GM10248 (cell line): ENCODE measurements at regions not wholly inside any gene's neighbourhood (a gene's known extent, or its start where the extent isn't known, plus 50 kb on each side); places are given as distances from the start of the nearest gene placed in this dataset.

Source experiments
- CTCF ChIA-PET: fragments of 300-600 bp; sonication (Branson Sonifier 250); formaldehyde crosslinking; extraction: SDS; loops from one replicate; lab custom pipeline; 2021; ENCODE audit warnings: antibody characterized with exemption; lab: Yijun Ruan, JAX
- POLR2A ChIA-PET: fragments of 350-650 bp; sonication (Branson Sonifier 250); formaldehyde crosslinking; extraction: SDS; loops from one replicate; lab custom pipeline; 2020; ENCODE audit warnings: antibody characterized with exemption; lab: Yijun Ruan, JAX
- DNase-seq: peaks from one replicate; pipeline ENCODE4 v3.0.0; 2012; ENCODE audit errors: extremely low spot score
- TF ChIP-seq, protein P1 (sequence below): IDR thresholded peaks from 2 replicates; pipeline ENCODE4 v1.5.1; 2012; ENCODE audit warnings: mild to moderate bottlenecking, low read depth; ENCODE audit errors: extremely low read depth, missing control alignments, control extremely low read depth

DNA sequence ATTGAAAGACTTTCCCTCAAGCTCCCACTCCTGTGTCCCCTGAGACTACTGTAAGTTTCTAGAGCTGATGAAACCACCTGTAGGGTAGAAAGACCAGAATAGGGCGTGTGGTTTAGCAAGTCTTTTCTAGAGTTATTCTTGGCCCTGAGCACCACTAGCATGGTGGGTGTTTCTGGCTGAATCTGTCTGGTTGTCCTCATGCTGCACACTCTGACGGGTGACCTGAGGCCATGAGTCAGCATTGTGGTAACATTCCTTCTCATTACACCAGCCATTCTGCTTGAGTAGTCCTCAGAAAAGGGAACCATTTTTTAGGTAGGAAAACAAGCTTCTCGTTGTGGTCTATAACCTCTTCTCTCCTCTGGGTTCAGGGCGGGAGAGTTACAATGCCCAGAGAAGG is 250.3 kb downstream of the SNX13 start:
- ChIA-PET CTCF (interaction anchor here (0.8 to 5.9 kb wide), 5 partner anchors 9 to 656 kb away, joined by 3 to 25 read pairs (median 4); no protein-coding TSS in a partner anchor), POLR2A (no interaction called here)
- DNase-seq, result no peak
- TF ChIP-seq, protein P1, sequence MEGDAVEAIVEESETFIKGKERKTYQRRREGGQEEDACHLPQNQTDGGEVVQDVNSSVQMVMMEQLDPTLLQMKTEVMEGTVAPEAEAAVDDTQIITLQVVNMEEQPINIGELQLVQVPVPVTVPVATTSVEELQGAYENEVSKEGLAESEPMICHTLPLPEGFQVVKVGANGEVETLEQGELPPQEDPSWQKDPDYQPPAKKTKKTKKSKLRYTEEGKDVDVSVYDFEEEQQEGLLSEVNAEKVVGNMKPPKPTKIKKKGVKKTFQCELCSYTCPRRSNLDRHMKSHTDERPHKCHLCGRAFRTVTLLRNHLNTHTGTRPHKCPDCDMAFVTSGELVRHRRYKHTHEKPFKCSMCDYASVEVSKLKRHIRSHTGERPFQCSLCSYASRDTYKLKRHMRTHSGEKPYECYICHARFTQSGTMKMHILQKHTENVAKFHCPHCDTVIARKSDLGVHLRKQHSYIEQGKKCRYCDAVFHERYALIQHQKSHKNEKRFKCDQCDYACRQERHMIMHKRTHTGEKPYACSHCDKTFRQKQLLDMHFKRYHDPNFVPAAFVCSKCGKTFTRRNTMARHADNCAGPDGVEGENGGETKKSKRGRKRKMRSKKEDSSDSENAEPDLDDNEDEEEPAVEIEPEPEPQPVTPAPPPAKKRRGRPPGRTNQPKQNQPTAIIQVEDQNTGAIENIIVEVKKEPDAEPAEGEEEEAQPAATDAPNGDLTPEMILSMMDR, result no peak

DNA sequence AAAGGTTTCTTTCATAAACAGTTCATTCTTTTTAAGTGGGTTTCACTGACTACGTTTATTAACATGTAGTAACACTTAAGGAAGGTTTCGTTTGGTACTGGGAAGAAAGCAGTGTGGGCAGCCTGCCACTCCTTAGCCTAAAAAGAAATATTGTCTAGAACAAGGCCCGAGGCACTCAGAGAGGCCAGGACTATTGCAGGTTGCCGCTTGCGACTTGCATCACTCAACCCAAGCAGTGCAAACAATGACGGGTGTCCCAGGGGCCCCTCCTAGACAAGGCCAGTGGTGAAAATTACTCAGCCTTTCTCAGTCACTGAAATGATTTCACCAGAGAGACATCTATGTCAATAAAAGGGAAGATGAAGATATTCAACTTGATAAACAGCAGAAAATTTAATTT is 243.9 kb downstream of the SNX13 start:
- TF ChIP-seq, protein P1, result no peak
- DNase-seq, result no peak
- CTCF ChIA-PET, result interaction anchor here (1.2 kb wide), 1 partner anchor 13 kb away, joined by 3 read pairs; no protein-coding TSS in a partner anchor
- POLR2A ChIA-PET, result no interaction called here

DNA sequence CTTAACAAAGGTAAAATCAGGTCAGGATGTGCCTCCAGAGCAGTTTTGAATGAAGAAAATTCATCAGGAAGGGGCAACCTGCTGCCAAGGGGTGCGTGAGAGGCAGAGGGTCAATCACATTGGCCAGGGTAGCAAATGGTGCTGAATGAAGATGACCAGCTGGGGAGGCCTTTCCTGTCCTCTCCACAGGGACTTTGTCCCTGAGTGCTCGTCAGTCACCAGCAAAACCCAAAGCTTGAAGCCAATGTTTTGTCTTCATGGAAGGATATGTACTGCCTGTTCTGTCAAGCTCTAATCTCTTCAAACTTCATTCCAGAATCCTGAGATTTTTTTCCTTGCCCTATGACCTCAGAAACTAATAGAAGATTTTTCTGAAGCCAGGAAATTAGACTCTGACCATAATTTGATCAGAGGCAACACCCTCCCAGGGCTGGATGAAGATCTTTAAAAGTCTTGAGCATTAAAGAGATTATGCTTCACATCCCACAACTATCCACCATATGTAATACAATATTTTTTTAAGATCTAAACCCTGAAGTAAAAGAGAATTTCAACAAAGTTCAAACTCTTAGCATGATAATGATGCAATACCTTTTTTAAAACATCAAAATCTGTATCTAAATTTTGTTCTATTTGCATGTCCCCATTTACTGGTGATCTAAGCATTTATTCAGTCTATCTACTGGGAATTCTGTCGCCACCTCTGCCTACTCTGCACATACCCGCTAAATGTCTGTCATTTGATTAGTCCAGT is 243.0 kb downstream of the SNX13 start:
- TF ChIP-seq, protein P1, result no peak
- ChIA-PET POLR2A (no interaction called here), CTCF (interaction anchor here (1.2 kb wide), 1 partner anchor 14 kb away, joined by 3 read pairs; no protein-coding TSS in a partner anchor)
- DNase-seq, result no peak

DNA sequence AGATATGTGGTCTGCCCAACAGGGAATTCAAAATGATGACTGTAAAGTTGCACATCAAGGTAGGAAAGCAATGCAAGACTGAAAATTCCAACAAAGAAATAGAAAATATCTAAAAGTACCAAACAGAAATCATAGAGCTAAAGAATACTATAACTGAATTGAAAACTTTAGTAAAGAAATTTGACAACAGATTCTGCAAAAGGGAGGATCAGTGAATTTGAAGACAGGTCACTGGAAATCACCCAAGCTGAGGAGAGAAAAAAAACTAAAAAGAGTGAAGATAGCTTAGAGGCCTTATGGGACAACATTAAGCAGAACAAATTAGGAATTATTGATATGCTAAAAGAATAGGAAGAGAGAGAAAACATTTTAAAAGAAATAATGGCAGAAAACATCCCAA is 240.6 kb downstream of the SNX13 start:
- no peak for DNase-seq
- POLR2A ChIA-PET, result no interaction called here
- CTCF ChIA-PET, result interaction anchor here (1.2 to 2.1 kb wide), 3 partner anchors 10 to 380 kb away, joined by 3 to 10 read pairs (median 8); no protein-coding TSS in a partner anchor
- TF ChIP-seq, protein P1, result no peak

DNA sequence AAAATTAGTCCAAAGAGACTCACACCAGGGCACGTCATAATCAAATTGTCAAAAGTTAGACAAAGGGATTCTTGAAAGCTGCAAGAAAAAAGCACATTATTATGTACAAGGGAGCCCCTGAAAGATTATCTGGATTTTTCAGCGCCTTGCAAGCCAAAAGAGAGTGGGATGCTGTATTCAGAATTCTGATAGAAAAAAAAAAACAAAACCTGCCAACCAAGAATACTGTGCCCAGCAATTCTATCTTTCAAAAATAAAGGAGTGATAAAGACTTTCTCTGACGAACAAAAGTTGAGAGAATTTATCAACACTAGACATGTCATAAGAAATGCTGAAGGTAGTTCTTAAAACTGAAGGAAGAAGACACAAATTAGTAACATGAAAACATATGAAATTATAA is 240.2 kb downstream of the SNX13 start:
- CTCF ChIA-PET, result interaction anchor here (2.1 kb wide), 1 partner anchor 19 kb away, joined by 10 read pairs; no protein-coding TSS in a partner anchor
- TF ChIP-seq, protein P1, result no peak
- POLR2A ChIA-PET, result no interaction called here
- no peak for DNase-seq

DNA sequence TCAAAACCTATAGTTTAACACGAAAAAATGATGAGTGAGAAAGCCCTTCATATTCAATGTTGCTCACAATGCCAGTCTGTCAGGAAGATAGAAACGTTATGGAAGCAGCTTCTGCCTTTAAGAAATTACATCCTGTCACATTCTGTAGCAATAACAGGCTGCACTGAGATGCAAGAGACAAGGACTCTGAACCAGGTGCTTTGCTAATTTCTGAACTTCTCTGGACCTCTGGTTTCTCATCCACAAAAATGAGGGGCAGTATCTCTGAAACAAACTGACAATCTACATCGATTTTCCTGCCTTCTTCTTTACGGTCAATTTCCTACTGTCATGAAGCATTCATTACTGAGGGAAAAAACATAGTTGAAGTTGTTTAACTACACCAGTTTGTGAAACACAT is 234.0 kb downstream of the SNX13 start:
- DNase-seq, result no peak
- CTCF ChIA-PET, result interaction anchor here (0.6 to 2.7 kb wide), 25 partner anchors 8 to 646 kb away, joined by 3 to 9 read pairs (median 4); no protein-coding TSS in a partner anchor
- POLR2A ChIA-PET, result no interaction called here
- TF ChIP-seq, protein P1, result no peak
